IMR-90 (cell line): ENCODE measurements at regions not wholly inside any gene's neighbourhood (a gene's known extent, or its start where the extent isn't known, plus 50 kb on each side); places are given as distances from the start of the nearest gene placed in this dataset.

ENCODE experiments used
- ATAC-seq: fragments of 200-7000 bp; cut with Tn5 transposase; 2 replicates; pipeline ENCODE4 v1.9.1; 2020; ENCODE audit warnings: low read depth, mild to moderate bottlenecking, moderate library complexity
- BruUV-seq: library from RNA; stranded (reverse); fragments of 400-500 nt; replicated peaks from 2 replicates; lab custom pipeline; 2021; lab: Mats Ljungman, UMichigan
- CTCF ChIA-PET: fragments of 300-600 bp; formaldehyde crosslinking; extraction: SDS; loops from one replicate; lab custom pipeline; 2021; ENCODE audit warnings: antibody characterized with exemption; lab: Yijun Ruan, JAX
- POLR2A ChIA-PET: fragments of 300-600 bp; sonication (Branson Sonifier 250); formaldehyde crosslinking; loops from one replicate; lab custom pipeline; 2022; ENCODE audit warnings: antibody characterized with exemption; ENCODE audit not compliant: unreplicated experiment; lab: Charles Lee
- DNase-seq: peaks from one replicate; pipeline ENCODE4 v3.0.0; 2013
- H2AFZ ChIP-seq: replicated peaks from 2 replicates; pipeline ENCODE3; 2013; ENCODE audit warnings: low read length, mild to moderate bottlenecking; ENCODE audit not compliant: poor library complexity
- H2AK5ac ChIP-seq: 2 replicates; pipeline ENCODE4 v1.6.1; 2013; ENCODE audit warnings: low read depth, low read length, inconsistent platforms
- H2AK9ac ChIP-seq: replicated peaks from 2 replicates; pipeline ENCODE3; 2013; ENCODE audit warnings: mild to moderate bottlenecking, low read depth, low read length, moderate library complexity; ENCODE audit not compliant: poor library complexity
- H2BK120ac ChIP-seq: 2 replicates; pipeline ENCODE4 v1.6.1; 2013; ENCODE audit warnings: low read depth, low read length, inconsistent platforms
- H2BK15ac ChIP-seq: 3 replicates; pipeline ENCODE4 v1.6.1; 2013; ENCODE audit warnings: low read depth, low read length, inconsistent platforms
- H2BK20ac ChIP-seq: 2 replicates; pipeline ENCODE4 v1.6.1; 2013; ENCODE audit warnings: low read depth, mild to moderate bottlenecking, inconsistent platforms, low read length, moderate library complexity
- H2BK5ac ChIP-seq: 2 replicates; pipeline ENCODE4 v1.6.1; 2013; ENCODE audit warnings: mild to moderate bottlenecking, low read depth, low read length, inconsistent platforms; ENCODE audit not compliant: poor library complexity, severe bottlenecking
- H3K14ac ChIP-seq: replicated peaks from 2 replicates; pipeline ENCODE4 v1.6.1; 2013; ENCODE audit warnings: low read depth, low read length, inconsistent platforms
- H3K18ac ChIP-seq: 2 replicates; pipeline ENCODE4 v1.6.1; 2013; ENCODE audit warnings: low read depth, low read length, control low read depth
- H3K23ac ChIP-seq: 2 replicates; pipeline ENCODE4 v1.6.1; 2013; ENCODE audit warnings: low read depth, low read length, inconsistent platforms
- H3K27ac ChIP-seq: 2 replicates; pipeline ENCODE4 v1.5.1; 2013; ENCODE audit warnings: mild to moderate bottlenecking, control low read depth, low read length; ENCODE audit not compliant: insufficient read depth
- H3K27me3 ChIP-seq: 2 replicates; pipeline ENCODE4 v1.6.1; 2013; ENCODE audit warnings: low read length; ENCODE audit not compliant: control insufficient read depth, insufficient read depth
- H3K36me3 ChIP-seq: 2 replicates; pipeline ENCODE4 v1.6.1; 2013; ENCODE audit warnings: low read length, mixed read lengths; ENCODE audit not compliant: control insufficient read depth, insufficient read depth
- H3K4ac ChIP-seq: 2 replicates; pipeline ENCODE4 v1.6.1; 2013; ENCODE audit warnings: low read depth, low read length, inconsistent platforms
- H3K4me1 ChIP-seq: 2 replicates; pipeline ENCODE4 v1.6.1; 2013; ENCODE audit warnings: low read length, mixed read lengths; ENCODE audit not compliant: control insufficient read depth, insufficient read depth
- H3K4me2 ChIP-seq: 2 replicates; pipeline ENCODE4 v1.6.1; 2013; ENCODE audit warnings: low read depth, mild to moderate bottlenecking, control low read depth, low read length, moderate library complexity
- H3K4me3 ChIP-seq: 2 replicates; pipeline ENCODE4 v1.5.1; 2013; ENCODE audit warnings: low read depth, mild to moderate bottlenecking, control low read depth, low read length, moderate library complexity; ENCODE audit not compliant: insufficient read depth
- H3K56ac ChIP-seq: 2 replicates; pipeline ENCODE4 v1.6.1; 2013; ENCODE audit warnings: low read length, inconsistent platforms; ENCODE audit not compliant: insufficient read depth; ENCODE audit errors: extremely low read depth
- H3K79me1 ChIP-seq, 2 experiments: 2 replicates each; pipeline ENCODE4 v1.6.1; 2013; ENCODE audit warnings: low read length in 2 of 2, inconsistent platforms in 1 of 2, low read depth in 1 of 2
- H3K9ac ChIP-seq: 2 replicates; pipeline ENCODE4 v1.6.1; 2013; ENCODE audit warnings: low read depth, low read length, control low read depth
- H3K9me1 ChIP-seq: 2 replicates; pipeline ENCODE4 v1.6.1; 2013; ENCODE audit warnings: low read length, inconsistent platforms; ENCODE audit not compliant: insufficient read depth
- H3K9me3 ChIP-seq: 2 replicates; pipeline ENCODE4 v1.6.1; 2013; ENCODE audit warnings: low read length; ENCODE audit not compliant: control insufficient read depth, insufficient read depth
- H4K20me1 ChIP-seq: 2 replicates; pipeline ENCODE4 v1.6.1; 2013; ENCODE audit warnings: low read length, inconsistent platforms; ENCODE audit not compliant: insufficient read depth
- H4K5ac ChIP-seq: 2 replicates; pipeline ENCODE4 v1.6.1; 2013; ENCODE audit warnings: mild to moderate bottlenecking, low read depth, low read length, control low read depth
- H4K8ac ChIP-seq, 2 experiments: 2 replicates each; pipeline ENCODE4 v1.6.1; 2013; ENCODE audit warnings: low read depth in 2 of 2, low read length in 2 of 2, control low read depth in 1 of 2, inconsistent platforms in 1 of 2
- H4K91ac ChIP-seq: 2 replicates; pipeline ENCODE4 v1.6.1; 2013; ENCODE audit warnings: low read depth, low read length, inconsistent platforms; ENCODE audit not compliant: insufficient read depth
- NFE2L2 ChIP-seq: fragments of 150-350 bp; IDR thresholded peaks from 2 replicates; pipeline ENCODE4 v1.6.1; 2016; ENCODE audit warnings: low read depth, mild to moderate bottlenecking, low read length
- RFX5 ChIP-seq: IDR thresholded peaks from 2 replicates; pipeline ENCODE4 v1.8.0; 2012; ENCODE audit warnings: low read depth, mild to moderate bottlenecking, low read length, moderate library complexity
- WGBS, 2 experiments: methylation state at CpG; one replicate each; pipeline versions ENCODE4 v1.1.5 to v1.1.7; 2013; ENCODE audit warnings: missing lambda C conversion rate in 2 of 2; ENCODE audit not compliant: insufficient read length in 1 of 2; ENCODE audit errors: extremely low coverage in 2 of 2; 5-methylcytosine and 5-hydroxymethylcytosine counted together
- dilution Hi-C: fragments of 300-500 bp; cut with HindIII; formaldehyde crosslinking; loops from one replicate; pipeline ENCODE4 v1.14.3; 2018; ENCODE audit warnings: low sequenced_read_pairs; ENCODE audit not compliant: unreplicated experiment
- in situ Hi-C: fragments of 300-500 bp; cut with MboI; formaldehyde crosslinking; loops from 3 replicates; pipeline ENCODE4 v1.14.3; 2019; ENCODE audit warnings: low sequenced_read_pairs, inconsistent platforms, mixed read lengths
- intact Hi-C: fragments of 100-400 bp; cut with micrococcal nuclease; formaldehyde crosslinking; loops from 2 replicates; pipeline ENCODE4 v1.10.0; 2022

DNA sequence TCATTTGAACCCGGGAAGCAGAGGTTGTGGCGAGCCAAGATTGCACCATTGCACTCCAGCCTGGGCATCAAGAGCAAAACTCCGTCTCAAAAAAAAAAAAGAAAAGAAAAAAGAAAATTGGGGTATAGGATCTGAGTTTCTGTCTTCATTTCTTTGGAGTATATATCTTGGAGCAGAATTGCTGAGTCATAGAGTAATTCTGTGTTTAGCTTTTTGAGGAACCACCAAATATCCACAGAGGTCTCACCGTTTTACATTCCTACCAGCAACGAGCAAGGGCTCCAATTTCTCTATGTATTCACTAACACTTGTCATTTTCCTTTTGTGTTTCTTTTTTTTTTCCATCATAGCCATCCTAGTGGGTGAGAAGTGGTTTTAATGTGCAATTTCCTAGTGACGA, 87.6 kb upstream of the TEX51 start:
- H2BK15ac ChIP-seq, result no peak overlapping the region
- no peaks in the 10 kb centered on the region for H3K27me3 ChIP-seq
- no peak overlapping the region for H2BK20ac ChIP-seq
- no peak for DNase-seq
- H2BK120ac ChIP-seq, result no peak overlapping the region
- H3K9ac ChIP-seq, result no peak overlapping the region
- in situ Hi-C loops (no loop called here), intact Hi-C loops (no loop called here), dilution Hi-C loops (no loop called here)
- no peaks in the 10 kb centered on the region for H3K79me1 ChIP-seq
- H3K4me2 ChIP-seq, result no peak overlapping the region
- ATAC-seq, result no peak
- TF ChIP-seq NFE2L2 (peak; percentile 84), RFX5 (no peak)
- no peaks in the 10 kb centered on the region for H3K4me1 ChIP-seq
- no peak overlapping the region for H3K4me3 ChIP-seq
- no TSS peak for BruUV-seq
- H3K4ac ChIP-seq, result no peak overlapping the region
- H3K18ac ChIP-seq, result no peak overlapping the region
- no peak overlapping the region for H3K14ac ChIP-seq
- WGBS, 2 experiments, result 40% methylated on average over 1 of the region's 6 CpGs; no CpG with 5 or more reads in 1 of the 2 experiments
- no peaks in the 10 kb centered on the region for H3K9me1 ChIP-seq
- H4K20me1 ChIP-seq, result no peaks in the 10 kb centered on the region
- no peak overlapping the region for H2AK9ac ChIP-seq
- H3K23ac ChIP-seq, result no peak overlapping the region
- H3K36me3 ChIP-seq, result no peaks in the 10 kb centered on the region
- no peak overlapping the region for H3K27ac ChIP-seq
- H3K9me3 ChIP-seq, result no peaks in the 10 kb centered on the region
- H2BK5ac ChIP-seq, result no peak overlapping the region
- H4K8ac ChIP-seq, result no peak overlapping the region
- no peak overlapping the region for H4K91ac ChIP-seq
- no peak overlapping the region for H4K5ac ChIP-seq
- ChIA-PET POLR2A (no interaction called here), CTCF (interaction anchor here (0.7 kb wide), 1 partner anchor 1157 kb away, joined by 3 read pairs; no protein-coding TSS in a partner anchor)
- no peak overlapping the region for H2AFZ ChIP-seq
- no peak overlapping the region for H2AK5ac ChIP-seq
- no peak overlapping the region for H3K56ac ChIP-seq
